GM19240 (cell line): ENCODE measurements at regions not wholly inside any gene's neighbourhood (a gene's known extent, or its start where the extent isn't known, plus 50 kb on each side); places are given as distances from the start of the nearest gene placed in this dataset.
"Not testable (repeated sequence)": the region's sequence is repeated elsewhere in the genome, so short reads cannot be mapped to it uniquely, and the experiment has no call there.

Experiments
- DNase-seq: peaks from one replicate; pipeline ENCODE4 v3.0.0; 2011; ENCODE audit warnings: low spot score; ENCODE audit not compliant: insufficient read length

GRCh38 chr5:97579977-97580376, 396.9 kb upstream of the RIOK2 start:
- not testable (repeated sequence) for DNase-seq

- no peak for DNase-seq
Observed at GRCh38 chr5:97580746-97581145, 397.7 kb upstream of the RIOK2 start.

- no peak for DNase-seq
Observed at GRCh38 chr5:97591781-97592180, 408.7 kb upstream of the RIOK2 start.

- DNase-seq = no peak
Observed at GRCh38 chr5:97600486-97600885, 417.4 kb upstream of the RIOK2 start.

- DNase-seq = no peak
Observed at GRCh38 chr5:97601651-97602050, 418.6 kb upstream of the RIOK2 start.

- DNase-seq = no peak
Observed at GRCh38 chr5:97606531-97606930, 423.5 kb upstream of the RIOK2 start.

GRCh38 chr5:97608501-97608900, 425.5 kb upstream of the RIOK2 start:
- DNase-seq = no peak

- DNase-seq = no peak
Observed at GRCh38 chr5:97618721-97619120, 435.7 kb upstream of the RIOK2 start.

- DNase-seq = no peak
Observed at GRCh38 chr5:97623441-97623840, 440.4 kb upstream of the RIOK2 start.

GRCh38 chr5:97624886-97625285, 441.8 kb upstream of the RIOK2 start:
- no peak for DNase-seq

- no peak for DNase-seq
Observed at GRCh38 chr5:97627272-97627671, 444.2 kb upstream of the RIOK2 start.

- no peak for DNase-seq
Observed at GRCh38 chr5:97628031-97628430, 445.0 kb upstream of the RIOK2 start.

- no peak for DNase-seq
Observed at GRCh38 chr5:97628807-97629206, 445.8 kb upstream of the RIOK2 start.

- DNase-seq = no peak
Observed at GRCh38 chr5:97629276-97629675, 446.2 kb upstream of the RIOK2 start.

GRCh38 chr5:97635553-97635952, 452.5 kb upstream of the RIOK2 start:
- DNase-seq = no peak

GRCh38 chr5:97636766-97637165, 453.7 kb upstream of the RIOK2 start:
- DNase-seq = no peak

GRCh38 chr5:97641081-97641480, 458.0 kb upstream of the RIOK2 start:
- no peak for DNase-seq

GRCh38 chr5:97644206-97644605, 461.2 kb upstream of the RIOK2 start:
- no peak for DNase-seq

GRCh38 chr5:97644896-97645295, 461.8 kb upstream of the RIOK2 start:
- no peak for DNase-seq

- DNase-seq = no peak
Observed at GRCh38 chr5:97657239-97657638, 474.2 kb upstream of the RIOK2 start.

GRCh38 chr5:97658116-97658900, 475.3 kb upstream of the RIOK2 start:
- DNase-seq = no peak

GRCh38 chr5:97666783-97667182, 483.7 kb upstream of the RIOK2 start:
- no peak for DNase-seq

- no peak for DNase-seq
Observed at GRCh38 chr5:97670447-97670846, 487.4 kb upstream of the RIOK2 start.

GRCh38 chr5:97676608-97677007, 493.6 kb upstream of the RIOK2 start:
- no peak for DNase-seq
